Hepatocyte (in vitro differentiated cells): ENCODE measurements at regions not wholly inside any gene's neighbourhood (a gene's known extent, or its start where the extent isn't known, plus 50 kb on each side); places are given as distances from the start of the nearest gene placed in this dataset.

Source experiments
- EZH2 ChIP-seq: fragments of 200-600 bp; sonication (generic); IDR thresholded peaks from 2 replicates; pipeline ENCODE4 v1.6.1; 2016; ENCODE audit warnings: antibody characterized with exemption, mild to moderate bottlenecking, borderline replicate concordance
- EZH2phosphoT487 ChIP-seq: fragments of 200-600 bp; sonication (generic); IDR thresholded peaks from one replicate; pipeline ENCODE4 v1.6.1; 2018; ENCODE audit warnings: antibody characterized with exemption, mild to moderate bottlenecking, low read depth, moderate library complexity; ENCODE audit not compliant: unreplicated experiment, severe bottlenecking
- TF ChIP-seq, protein P1 (sequence below): fragments of 200-600 bp; sonication (generic); IDR thresholded peaks from 2 replicates; pipeline ENCODE4 v1.5.1; 2016; ENCODE audit warnings: antibody characterized with exemption, mild to moderate bottlenecking; ENCODE audit not compliant: poor library complexity

DNA sequence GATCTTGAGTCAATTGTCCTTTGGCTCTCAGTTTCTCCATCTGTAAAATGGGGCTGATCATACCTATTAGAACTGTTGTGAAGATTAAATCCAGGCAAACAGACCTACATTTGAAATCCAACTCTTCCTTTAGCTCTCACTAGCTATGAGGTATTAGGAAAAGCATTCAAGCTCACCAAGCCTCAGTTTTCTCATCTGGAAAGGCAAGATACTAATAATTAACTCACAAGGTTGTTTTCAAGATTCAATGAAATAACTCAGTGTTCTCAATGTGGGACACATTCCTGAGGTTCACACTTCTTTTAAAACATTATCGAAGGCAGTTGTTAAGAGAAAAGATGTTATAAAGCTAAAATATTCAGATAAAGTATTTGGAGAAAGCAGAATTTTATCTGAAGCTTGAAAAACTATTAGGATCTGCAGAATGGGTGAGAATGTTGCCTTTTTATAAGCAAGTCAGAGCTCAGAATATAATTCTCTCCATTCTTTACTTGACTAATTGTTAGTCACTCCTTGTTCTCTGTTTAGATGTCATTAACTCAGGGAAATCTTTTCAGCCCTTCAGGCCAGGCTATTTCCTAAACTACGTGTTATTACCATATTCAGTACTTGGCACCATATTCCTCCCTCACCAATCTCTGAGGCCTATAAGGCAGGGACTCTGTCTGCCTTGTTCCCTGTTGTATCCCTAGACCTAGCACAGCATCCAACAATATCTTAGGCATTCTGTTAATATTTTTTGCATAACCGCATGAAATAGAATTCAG lies 72.0 kb upstream of the VAV3 start:
- TF ChIP-seq, protein P1, sequence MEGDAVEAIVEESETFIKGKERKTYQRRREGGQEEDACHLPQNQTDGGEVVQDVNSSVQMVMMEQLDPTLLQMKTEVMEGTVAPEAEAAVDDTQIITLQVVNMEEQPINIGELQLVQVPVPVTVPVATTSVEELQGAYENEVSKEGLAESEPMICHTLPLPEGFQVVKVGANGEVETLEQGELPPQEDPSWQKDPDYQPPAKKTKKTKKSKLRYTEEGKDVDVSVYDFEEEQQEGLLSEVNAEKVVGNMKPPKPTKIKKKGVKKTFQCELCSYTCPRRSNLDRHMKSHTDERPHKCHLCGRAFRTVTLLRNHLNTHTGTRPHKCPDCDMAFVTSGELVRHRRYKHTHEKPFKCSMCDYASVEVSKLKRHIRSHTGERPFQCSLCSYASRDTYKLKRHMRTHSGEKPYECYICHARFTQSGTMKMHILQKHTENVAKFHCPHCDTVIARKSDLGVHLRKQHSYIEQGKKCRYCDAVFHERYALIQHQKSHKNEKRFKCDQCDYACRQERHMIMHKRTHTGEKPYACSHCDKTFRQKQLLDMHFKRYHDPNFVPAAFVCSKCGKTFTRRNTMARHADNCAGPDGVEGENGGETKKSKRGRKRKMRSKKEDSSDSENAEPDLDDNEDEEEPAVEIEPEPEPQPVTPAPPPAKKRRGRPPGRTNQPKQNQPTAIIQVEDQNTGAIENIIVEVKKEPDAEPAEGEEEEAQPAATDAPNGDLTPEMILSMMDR: no peak
- TF ChIP-seq EZH2 (no peak), EZH2phosphoT487 (no peak)
